ENCODE measurements at regions not wholly inside any gene's neighbourhood (a gene's known extent, or its start where the extent isn't known, plus 50 kb on each side); places are given as distances from the start of the nearest gene placed in this dataset.

DNA sequence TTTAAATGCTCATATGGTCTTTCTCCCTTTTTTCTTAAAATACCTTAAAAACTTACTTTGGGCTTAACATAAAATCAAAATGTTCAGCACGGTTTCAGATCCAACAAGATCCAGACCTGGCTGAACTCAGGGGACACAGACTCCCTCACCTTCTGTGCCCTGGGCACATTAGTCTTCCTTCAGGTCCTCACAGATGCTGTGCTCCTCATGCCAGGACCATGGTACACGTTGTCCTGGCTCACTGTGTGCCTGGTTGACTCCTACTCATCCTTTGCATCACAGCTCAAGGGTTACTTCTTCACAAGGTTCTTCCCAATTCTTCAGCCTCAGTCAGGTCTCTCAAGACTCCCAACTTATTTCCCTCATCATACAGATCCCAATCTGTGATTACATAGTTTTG, 73.6 kb upstream of the TCF21 start:
- TF ChIP-seq, protein P1, sequence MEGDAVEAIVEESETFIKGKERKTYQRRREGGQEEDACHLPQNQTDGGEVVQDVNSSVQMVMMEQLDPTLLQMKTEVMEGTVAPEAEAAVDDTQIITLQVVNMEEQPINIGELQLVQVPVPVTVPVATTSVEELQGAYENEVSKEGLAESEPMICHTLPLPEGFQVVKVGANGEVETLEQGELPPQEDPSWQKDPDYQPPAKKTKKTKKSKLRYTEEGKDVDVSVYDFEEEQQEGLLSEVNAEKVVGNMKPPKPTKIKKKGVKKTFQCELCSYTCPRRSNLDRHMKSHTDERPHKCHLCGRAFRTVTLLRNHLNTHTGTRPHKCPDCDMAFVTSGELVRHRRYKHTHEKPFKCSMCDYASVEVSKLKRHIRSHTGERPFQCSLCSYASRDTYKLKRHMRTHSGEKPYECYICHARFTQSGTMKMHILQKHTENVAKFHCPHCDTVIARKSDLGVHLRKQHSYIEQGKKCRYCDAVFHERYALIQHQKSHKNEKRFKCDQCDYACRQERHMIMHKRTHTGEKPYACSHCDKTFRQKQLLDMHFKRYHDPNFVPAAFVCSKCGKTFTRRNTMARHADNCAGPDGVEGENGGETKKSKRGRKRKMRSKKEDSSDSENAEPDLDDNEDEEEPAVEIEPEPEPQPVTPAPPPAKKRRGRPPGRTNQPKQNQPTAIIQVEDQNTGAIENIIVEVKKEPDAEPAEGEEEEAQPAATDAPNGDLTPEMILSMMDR (tag by site-specific recombination; IDR thresholded peaks at IDR 0.05), result no peak
- TF ChIP-seq YY1 (tag by site-specific recombination; IDR thresholded peaks at IDR 0.05) (no peak), RBAK (tag by site-specific recombination; IDR thresholded peaks at IDR 0.05) (no peak), ZSCAN5A (tag by site-specific recombination; IDR thresholded peaks at IDR 0.05) (no peak)
- TF ChIP-seq, protein P2, sequence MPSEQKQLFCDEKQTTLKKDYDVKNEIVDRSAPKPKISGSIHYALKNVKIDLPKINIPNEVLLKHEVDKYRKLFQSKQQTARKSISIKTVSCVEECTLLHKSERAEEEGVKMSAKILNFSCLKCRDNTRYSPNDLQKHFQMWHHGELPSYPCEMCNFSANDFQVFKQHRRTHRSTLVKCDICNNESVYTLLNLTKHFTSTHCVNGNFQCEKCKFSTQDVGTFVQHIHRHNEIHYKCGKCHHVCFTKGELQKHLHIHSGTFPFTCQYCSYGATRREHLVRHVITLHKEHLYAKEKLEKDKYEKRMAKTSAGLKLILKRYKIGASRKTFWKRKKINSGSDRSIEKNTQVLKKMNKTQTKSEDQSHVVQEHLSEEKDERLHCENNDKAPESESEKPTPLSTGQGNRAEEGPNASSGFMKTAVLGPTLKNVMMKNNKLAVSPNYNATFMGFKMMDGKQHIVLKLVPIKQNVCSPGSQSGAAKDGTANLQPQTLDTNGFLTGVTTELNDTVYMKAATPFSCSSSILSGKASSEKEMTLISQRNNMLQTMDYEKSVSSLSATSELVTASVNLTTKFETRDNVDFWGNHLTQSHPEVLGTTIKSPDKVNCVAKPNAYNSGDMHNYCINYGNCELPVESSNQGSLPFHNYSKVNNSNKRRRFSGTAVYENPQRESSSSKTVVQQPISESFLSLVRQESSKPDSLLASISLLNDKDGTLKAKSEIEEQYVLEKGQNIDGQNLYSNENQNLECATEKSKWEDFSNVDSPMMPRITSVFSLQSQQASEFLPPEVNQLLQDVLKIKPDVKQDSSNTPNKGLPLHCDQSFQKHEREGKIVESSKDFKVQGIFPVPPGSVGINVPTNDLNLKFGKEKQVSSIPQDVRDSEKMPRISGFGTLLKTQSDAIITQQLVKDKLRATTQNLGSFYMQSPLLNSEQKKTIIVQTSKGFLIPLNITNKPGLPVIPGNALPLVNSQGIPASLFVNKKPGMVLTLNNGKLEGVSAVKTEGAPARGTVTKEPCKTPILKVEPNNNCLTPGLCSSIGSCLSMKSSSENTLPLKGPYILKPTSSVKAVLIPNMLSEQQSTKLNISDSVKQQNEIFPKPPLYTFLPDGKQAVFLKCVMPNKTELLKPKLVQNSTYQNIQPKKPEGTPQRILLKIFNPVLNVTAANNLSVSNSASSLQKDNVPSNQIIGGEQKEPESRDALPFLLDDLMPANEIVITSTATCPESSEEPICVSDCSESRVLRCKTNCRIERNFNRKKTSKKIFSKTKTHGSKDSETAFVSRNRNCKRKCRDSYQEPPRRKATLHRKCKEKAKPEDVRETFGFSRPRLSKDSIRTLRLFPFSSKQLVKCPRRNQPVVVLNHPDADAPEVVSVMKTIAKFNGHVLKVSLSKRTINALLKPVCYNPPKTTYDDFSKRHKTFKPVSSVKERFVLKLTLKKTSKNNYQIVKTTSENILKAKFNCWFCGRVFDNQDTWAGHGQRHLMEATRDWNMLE (tag by site-specific recombination; conservative IDR thresholded peaks at IDR 0.05; ENCODE audit: low read depth), result no peak

Data from HEK293 (cell line).